ENCODE measurements at regions not wholly inside any gene's neighbourhood (a gene's known extent, or its start where the extent isn't known, plus 50 kb on each side); places are given as distances from the start of the nearest gene placed in this dataset.
"Not testable (repeated sequence)": the region's sequence is repeated elsewhere in the genome, so short reads cannot be mapped to it uniquely, and the experiment has no call there.

GRCh38 chr22:16699326-16699725, 106.7 kb upstream of the CCT8L2 start:
- peaks cover 51% of the 10 kb centered on the region for H3K9me3 Mint-ChIP-seq
- H3K4me1 Mint-ChIP-seq: no peaks in the 10 kb centered on the region
- no peak for TF ChIP-seq CTCF (IDR thresholded peaks at IDR 0.05; ENCODE audit: unreplicated experiment)
- H3K36me3 Mint-ChIP-seq: no peaks in the 10 kb centered on the region
- H3K27me3 Mint-ChIP-seq (ENCODE audit: low read depth): no peaks in the 10 kb centered on the region
- H3K27ac Mint-ChIP-seq: no peak overlapping the region
- H3K4me3 Mint-ChIP-seq: no peak overlapping the region
- no peak for DNase-seq (ENCODE audit: low spot score in 2 of 2, unreplicated experiment in 2 of 2)

- DNase-seq (ENCODE audit: low spot score in 2 of 2, unreplicated experiment in 2 of 2); H3K4me3 Mint-ChIP-seq; H3K27me3 Mint-ChIP-seq (ENCODE audit: low read depth); H3K36me3 Mint-ChIP-seq; H3K27ac Mint-ChIP-seq; H3K4me1 Mint-ChIP-seq: not testable (repeated sequence)
- peaks cover 50% of the 10 kb centered on the region for H3K9me3 Mint-ChIP-seq
Observed at GRCh38 chr22:16697492-16698044, 105.0 kb upstream of the CCT8L2 start.

- H3K27ac Mint-ChIP-seq; DNase-seq (ENCODE audit: low spot score in 2 of 2, unreplicated experiment in 2 of 2); H3K27me3 Mint-ChIP-seq (ENCODE audit: low read depth); H3K4me1 Mint-ChIP-seq; H3K4me3 Mint-ChIP-seq; H3K36me3 Mint-ChIP-seq: not testable (repeated sequence)
- peaks cover 50% of the 10 kb centered on the region for H3K9me3 Mint-ChIP-seq
Observed at GRCh38 chr22:16696900-16697299, 104.3 kb upstream of the CCT8L2 start.

GRCh38 chr22:16695261-16695660, 102.7 kb upstream of the CCT8L2 start:
- Mint-ChIP-seq H3K27ac (no peak overlapping the region), H3K36me3 (no peaks in the 10 kb centered on the region), H3K27me3 (ENCODE audit: low read depth) (no peaks in the 10 kb centered on the region), H3K9me3 (peaks cover 58% of the 10 kb centered on the region), H3K4me1 (no peaks in the 10 kb centered on the region), H3K4me3 (no peak overlapping the region)
- no peak for TF ChIP-seq CTCF (IDR thresholded peaks at IDR 0.05; ENCODE audit: unreplicated experiment)
- no peak for DNase-seq (ENCODE audit: low spot score in 2 of 2, unreplicated experiment in 2 of 2)

- not testable (repeated sequence) for H3K4me1 Mint-ChIP-seq; H3K27me3 Mint-ChIP-seq (ENCODE audit: low read depth); H3K36me3 Mint-ChIP-seq; H3K27ac Mint-ChIP-seq; H3K4me3 Mint-ChIP-seq; DNase-seq (ENCODE audit: low spot score in 2 of 2, unreplicated experiment in 2 of 2)
- H3K9me3 Mint-ChIP-seq: peaks cover 70% of the 10 kb centered on the region
Observed at GRCh38 chr22:16693747-16694146, 101.1 kb upstream of the CCT8L2 start.

GRCh38 chr22:16689358-16689757, 96.7 kb upstream of the CCT8L2 start:
- peaks cover 80% of the 10 kb centered on the region for H3K9me3 Mint-ChIP-seq
- not testable (repeated sequence) for H3K36me3 Mint-ChIP-seq; H3K27ac Mint-ChIP-seq; H3K4me1 Mint-ChIP-seq; H3K27me3 Mint-ChIP-seq (ENCODE audit: low read depth); H3K4me3 Mint-ChIP-seq; DNase-seq (ENCODE audit: low spot score in 2 of 2, unreplicated experiment in 2 of 2)

- not testable (repeated sequence) for H3K4me1 Mint-ChIP-seq; H3K4me3 Mint-ChIP-seq; H3K27ac Mint-ChIP-seq; H3K36me3 Mint-ChIP-seq; DNase-seq (ENCODE audit: low spot score in 2 of 2, unreplicated experiment in 2 of 2); H3K27me3 Mint-ChIP-seq (ENCODE audit: low read depth)
- H3K9me3 Mint-ChIP-seq: peaks cover 51% of the 10 kb centered on the region
Observed at GRCh38 chr22:16681290-16681689, 88.7 kb upstream of the CCT8L2 start.

- H3K4me1 Mint-ChIP-seq; H3K27ac Mint-ChIP-seq; H3K27me3 Mint-ChIP-seq (ENCODE audit: low read depth); H3K36me3 Mint-ChIP-seq; H3K4me3 Mint-ChIP-seq; DNase-seq (ENCODE audit: low spot score in 2 of 2, unreplicated experiment in 2 of 2): not testable (repeated sequence)
- peaks cover 49% of the 10 kb centered on the region for H3K9me3 Mint-ChIP-seq
Observed at GRCh38 chr22:16680209-16680899, 87.7 kb upstream of the CCT8L2 start.

GRCh38 chr22:16679191-16679834, 86.7 kb upstream of the CCT8L2 start:
- H3K27ac Mint-ChIP-seq; H3K4me3 Mint-ChIP-seq; H3K4me1 Mint-ChIP-seq; DNase-seq (ENCODE audit: low spot score in 2 of 2, unreplicated experiment in 2 of 2); H3K27me3 Mint-ChIP-seq (ENCODE audit: low read depth); H3K36me3 Mint-ChIP-seq: not testable (repeated sequence)
- H3K9me3 Mint-ChIP-seq: peaks cover 49% of the 10 kb centered on the region

GRCh38 chr22:16673433-16673832, 80.8 kb upstream of the CCT8L2 start:
- not testable (repeated sequence) for H3K4me1 Mint-ChIP-seq; H3K27ac Mint-ChIP-seq; H3K36me3 Mint-ChIP-seq; H3K4me3 Mint-ChIP-seq; DNase-seq (ENCODE audit: low spot score in 2 of 2, unreplicated experiment in 2 of 2); H3K27me3 Mint-ChIP-seq (ENCODE audit: low read depth)
- H3K9me3 Mint-ChIP-seq: peaks cover 38% of the 10 kb centered on the region

GRCh38 chr22:16665610-16666009, 73.0 kb upstream of the CCT8L2 start:
- H3K27ac Mint-ChIP-seq; DNase-seq (ENCODE audit: low spot score in 2 of 2, unreplicated experiment in 2 of 2); H3K27me3 Mint-ChIP-seq (ENCODE audit: low read depth); H3K4me1 Mint-ChIP-seq; H3K4me3 Mint-ChIP-seq; H3K36me3 Mint-ChIP-seq: not testable (repeated sequence)
- peaks cover 49% of the 10 kb centered on the region for H3K9me3 Mint-ChIP-seq

GRCh38 chr22:16662330-16662729, 69.7 kb upstream of the CCT8L2 start:
- not testable (repeated sequence) for H3K4me3 Mint-ChIP-seq; H3K36me3 Mint-ChIP-seq; H3K27ac Mint-ChIP-seq; H3K27me3 Mint-ChIP-seq (ENCODE audit: low read depth); H3K4me1 Mint-ChIP-seq; DNase-seq (ENCODE audit: low spot score in 2 of 2, unreplicated experiment in 2 of 2)
- peaks cover 32% of the 10 kb centered on the region for H3K9me3 Mint-ChIP-seq

Measured in mesothelial cell of epicardium (in vitro differentiated cells).